ENCODE measurements at regions not wholly inside any gene's neighbourhood (a gene's known extent, or its start where the extent isn't known, plus 50 kb on each side); places are given as distances from the start of the nearest gene placed in this dataset.

DNA sequence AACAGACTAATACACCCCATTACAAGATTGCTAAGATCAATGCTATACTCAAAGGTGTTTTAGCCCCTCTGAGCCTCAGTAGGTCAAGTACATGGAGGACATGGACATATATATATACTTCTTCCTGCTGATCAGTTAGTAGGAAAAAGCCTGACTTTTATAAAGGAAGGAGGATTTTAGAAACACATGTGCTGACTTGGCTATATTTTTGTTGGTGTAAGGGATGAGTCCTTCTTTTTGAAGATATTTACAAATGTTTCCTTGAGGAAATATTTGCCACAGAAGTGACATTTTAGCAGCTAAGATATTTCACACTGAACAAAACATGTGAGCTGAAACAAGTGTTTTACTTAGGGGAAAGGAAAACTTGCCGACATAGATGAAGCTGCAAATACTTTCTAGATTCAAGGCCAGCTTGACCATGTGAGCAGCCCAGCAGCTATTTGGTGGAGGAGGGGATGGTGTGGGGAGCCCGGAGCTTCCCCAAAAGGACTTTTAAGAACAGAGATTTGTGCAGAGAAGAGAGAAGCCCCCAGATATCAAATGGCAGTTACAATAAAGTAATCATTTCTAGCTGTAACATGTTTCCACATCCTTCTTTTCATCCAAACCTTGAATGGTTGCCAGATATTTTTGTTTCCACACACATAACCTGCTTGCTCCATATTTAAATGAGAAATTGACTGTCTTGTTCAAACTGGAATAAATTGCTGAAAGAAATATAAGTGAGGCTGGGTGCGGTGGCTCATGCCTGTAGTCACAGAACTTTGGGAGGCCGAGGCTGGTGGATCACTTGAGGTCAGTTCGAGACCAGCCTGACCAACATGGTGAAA is 111.7 kb upstream of the NR2F2 start:
- DNase-seq (ENCODE audit: low read depth): no peak

GRCh38 chr15:96219681-96220080 is 110.8 kb upstream of the NR2F2 start:
- DNase-seq (ENCODE audit: low read depth): no peak

DNA sequence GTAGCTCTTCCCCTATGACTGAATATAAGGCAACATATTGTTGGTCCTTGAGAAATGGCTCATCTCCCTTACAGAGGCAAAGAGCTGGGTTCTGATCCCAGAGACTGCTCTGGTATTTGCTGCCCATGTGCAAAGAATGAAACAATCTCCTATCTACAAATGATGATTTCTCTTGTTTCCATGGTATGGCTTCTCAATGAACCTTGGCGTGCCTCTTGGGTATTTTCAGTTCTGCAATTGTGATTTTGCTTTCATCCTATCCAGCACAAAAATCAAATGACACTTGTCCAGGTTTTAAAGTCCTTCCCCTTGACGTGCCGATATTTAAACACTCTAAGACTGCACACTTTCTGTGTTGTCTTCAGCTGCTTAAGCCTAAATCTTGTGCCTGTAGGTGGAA is 109.8 kb upstream of the NR2F2 start:
- no peak for DNase-seq (ENCODE audit: low read depth)

GRCh38 chr15:96222981-96223380 is 107.5 kb upstream of the NR2F2 start:
- no peak for DNase-seq (ENCODE audit: low read depth)

DNA sequence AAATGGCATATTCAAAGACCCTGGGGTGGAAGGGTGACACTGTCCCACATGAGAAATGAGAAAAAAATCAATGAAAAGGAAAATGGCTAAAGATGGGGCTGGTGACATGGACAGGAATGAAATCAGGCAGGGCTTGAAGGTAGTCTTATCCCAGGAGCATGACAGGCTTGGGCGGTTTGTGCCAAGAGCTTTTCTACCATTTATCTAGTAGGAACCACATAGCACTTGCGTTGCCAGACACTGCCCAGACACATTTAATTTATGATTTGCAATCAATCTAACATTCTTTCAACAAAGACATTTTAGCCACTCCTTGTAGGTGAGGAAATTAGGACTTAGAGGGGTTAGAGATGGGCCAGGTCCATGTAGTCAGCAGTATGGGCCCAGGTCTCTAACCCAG is 106.6 kb upstream of the NR2F2 start:
- DNase-seq (ENCODE audit: low read depth): no peak

DNA sequence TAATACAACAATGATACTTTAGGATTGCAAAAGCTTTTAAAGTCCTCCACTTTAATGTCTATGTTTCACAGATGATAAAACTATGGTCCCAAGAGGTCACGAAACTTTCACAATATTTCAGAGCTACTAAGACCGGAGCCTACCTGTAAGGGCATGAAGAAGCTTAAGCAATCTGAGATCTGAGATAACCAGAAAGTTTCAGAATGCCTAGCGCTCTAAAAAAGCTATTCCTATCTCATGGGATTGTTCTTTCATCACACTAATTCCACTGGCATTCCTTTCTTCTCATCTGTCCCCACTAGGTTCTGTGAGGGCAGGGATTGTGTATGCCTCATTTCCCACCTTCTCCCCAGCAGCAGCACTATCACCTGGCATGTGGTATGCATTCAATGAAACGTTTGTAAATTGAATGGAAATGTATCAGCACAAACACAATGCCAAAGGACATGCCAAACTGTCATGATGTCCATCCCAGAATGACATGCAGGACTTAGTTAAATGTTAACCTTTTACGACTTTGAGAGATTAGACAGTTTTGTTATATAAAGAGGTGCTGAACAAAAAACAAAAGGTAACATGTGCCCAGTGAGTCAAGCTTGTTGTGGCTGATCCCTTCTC is 104.7 kb upstream of the NR2F2 start:
- DNase-seq (ENCODE audit: low read depth): no peak

DNA sequence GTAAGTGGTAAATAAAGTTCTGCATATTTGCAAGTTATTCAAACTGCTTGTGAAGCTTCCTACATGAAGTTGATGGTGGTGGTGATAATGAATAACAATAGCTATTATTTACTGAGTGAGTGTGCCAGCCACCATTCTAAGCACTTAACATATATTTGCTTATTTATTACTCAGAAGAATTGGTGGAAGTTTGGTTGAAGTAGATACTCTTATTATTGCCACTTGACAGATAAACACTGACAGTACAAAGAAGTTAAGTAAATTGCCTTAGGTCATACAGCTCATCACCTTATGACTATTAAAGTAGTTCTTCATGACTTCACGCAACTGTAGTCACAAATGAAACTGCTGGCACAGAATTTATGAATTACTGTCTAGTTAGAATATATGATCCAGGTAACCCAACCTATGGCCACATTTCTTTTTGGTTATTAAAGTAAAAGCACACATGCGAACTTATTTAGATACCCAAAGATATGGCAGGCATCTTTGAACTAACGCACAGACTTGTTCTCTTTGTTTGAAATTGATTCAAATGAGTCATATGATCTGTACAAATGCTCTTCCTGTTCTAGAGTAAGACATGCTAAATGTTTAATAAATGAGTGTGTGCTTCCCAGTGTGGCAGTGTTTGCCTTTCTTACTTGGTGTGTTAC is 99.8 kb upstream of the NR2F2 start:
- no peak for DNase-seq (ENCODE audit: low read depth)

DNA sequence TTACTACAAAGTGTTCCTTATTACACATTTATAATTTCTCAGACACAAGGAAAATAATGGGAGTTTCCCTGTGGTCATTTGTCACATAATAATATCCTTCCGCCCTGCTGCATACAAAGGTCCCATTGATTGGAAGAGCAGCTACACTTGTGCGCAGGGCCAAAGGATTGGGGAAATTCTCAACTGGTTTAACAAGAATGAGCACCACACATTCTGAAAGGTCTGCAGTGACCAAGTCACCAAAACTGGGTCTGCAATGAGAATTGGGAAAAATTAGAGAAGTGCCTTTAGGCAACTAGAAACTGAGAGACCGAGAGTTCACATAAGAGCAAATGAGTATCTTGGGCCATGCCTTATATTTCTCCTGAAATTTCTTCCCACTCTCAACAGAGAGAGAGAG is 98.2 kb upstream of the NR2F2 start:
- DNase-seq (ENCODE audit: low read depth): no peak

DNA sequence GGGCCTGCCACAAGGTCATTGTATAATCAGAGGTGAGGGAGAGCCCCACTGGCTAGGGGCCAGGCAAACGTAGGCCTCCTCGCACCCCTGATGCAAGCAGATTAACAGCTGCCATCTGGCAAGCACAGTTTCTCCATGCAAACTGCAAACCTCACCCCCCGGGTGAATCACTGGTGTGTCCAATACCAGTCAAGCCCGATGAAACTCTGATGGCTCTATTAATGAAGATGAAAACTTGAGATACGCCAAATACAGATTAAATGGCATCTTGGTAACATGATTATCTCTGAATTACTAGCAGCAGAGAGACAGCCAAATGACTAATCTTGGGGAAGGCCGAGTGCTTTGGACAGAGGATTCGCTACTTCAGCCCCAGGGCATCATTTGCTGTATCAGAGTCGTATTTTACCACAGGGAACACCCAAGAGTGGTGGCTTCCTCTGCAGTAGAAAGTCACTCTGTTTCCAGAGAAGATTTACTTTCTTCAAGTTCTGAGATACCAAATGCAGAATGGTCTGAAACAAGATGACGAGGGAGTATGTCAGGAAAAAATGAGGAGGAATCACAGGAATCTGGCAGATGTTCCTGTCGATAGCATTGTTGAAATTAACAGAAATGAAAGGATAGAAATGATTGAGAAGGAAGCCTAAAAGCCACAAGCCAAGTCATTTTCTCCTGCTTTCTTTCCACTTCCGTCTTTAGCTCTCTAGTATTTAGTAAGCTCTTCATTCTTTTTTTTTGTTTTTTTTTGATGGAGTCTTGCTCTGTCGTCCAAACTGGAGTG is 96.2 kb upstream of the NR2F2 start:
- no peak for DNase-seq (ENCODE audit: low read depth)

DNA sequence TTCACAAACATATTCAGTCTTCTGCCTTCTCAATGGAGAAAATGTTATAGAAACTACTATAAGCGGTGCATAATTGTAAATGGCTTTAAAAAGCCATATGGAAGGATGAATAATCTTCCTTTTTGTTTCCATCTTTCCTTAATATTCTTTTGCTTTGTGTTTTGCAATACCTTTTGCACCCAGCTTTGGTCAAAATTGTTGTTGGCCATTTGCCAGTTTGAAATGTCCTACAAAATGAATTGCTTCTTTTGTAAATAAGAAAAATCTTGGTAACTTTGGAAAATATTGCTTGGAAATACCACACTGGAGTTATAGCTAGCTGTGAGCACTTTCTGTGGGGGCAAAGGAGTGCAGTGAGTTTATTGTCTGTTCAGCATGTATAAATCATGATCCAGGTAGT is 93.5 kb upstream of the NR2F2 start:
- DNase-seq (ENCODE audit: low read depth): no peak

DNA sequence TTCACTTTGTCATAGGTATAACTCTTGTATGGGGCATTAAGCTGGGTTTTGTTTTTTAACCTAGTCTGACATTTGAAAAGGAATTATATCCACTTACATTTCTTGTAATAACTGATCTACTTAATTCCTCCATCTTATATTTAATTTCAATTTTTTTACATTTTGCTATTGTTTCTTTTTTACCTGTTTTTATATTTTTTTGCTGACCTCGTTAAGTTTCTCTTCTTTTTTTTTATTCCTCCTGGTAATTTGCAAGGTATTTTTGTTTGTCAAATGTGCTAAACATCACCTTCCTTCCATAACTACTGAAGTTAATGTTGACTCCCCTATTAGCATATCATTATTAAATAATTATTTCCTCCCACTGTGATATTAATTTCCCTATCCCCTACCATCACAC is 87.7 kb upstream of the NR2F2 start:
- DNase-seq (ENCODE audit: low read depth): no peak

DNA sequence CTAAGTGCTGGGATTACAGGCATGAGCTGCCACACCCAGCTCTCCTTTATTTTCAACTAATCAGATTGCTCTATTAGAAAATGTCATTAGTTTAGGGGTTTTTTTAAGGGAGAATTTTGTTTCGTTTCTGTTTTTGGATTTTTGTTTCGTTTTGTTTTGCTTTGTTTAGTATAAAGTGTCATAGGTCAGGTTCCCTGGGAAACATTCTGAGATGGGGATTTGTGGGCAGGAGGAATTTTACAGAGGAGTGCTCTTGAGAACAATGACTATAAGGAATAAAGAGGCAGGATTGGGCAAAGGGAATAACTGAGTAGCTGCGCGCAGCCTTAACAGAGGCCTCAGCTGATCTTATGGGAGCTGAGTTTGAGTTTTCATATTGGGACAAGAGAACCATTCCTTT is 86.8 kb upstream of the NR2F2 start:
- DNase-seq (ENCODE audit: low read depth): no peak

- no peak for DNase-seq (ENCODE audit: low read depth)
These were observed 85.2 kb upstream of the NR2F2 start for GRCh38 chr15:96245252-96245651.

GRCh38 chr15:96246057-96246456 is 84.4 kb upstream of the NR2F2 start:
- DNase-seq (ENCODE audit: low read depth): no peak

GRCh38 chr15:96247621-96248305 is 82.7 kb upstream of the NR2F2 start:
- DNase-seq (ENCODE audit: low read depth): no peak

DNA sequence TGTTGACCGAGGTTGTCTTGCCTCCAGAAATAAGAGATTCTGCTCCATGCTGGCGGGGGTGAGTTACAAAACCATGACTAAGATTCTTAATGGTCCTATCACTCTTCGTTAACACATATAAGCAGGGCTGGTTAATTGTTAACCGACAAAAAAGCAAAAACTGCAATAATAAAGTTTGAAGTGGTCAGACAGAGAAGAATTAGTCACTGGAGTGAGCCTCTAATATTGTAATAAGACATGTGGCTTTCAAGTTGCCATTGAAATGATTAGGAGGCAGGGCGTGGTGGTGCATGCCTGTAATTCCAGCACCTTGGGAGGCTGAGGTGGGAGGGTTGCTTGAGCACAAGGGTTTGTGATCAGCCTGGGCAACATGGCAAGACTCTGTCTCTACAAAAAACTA is 78.4 kb upstream of the NR2F2 start:
- DNase-seq (ENCODE audit: low read depth): no peak

DNA sequence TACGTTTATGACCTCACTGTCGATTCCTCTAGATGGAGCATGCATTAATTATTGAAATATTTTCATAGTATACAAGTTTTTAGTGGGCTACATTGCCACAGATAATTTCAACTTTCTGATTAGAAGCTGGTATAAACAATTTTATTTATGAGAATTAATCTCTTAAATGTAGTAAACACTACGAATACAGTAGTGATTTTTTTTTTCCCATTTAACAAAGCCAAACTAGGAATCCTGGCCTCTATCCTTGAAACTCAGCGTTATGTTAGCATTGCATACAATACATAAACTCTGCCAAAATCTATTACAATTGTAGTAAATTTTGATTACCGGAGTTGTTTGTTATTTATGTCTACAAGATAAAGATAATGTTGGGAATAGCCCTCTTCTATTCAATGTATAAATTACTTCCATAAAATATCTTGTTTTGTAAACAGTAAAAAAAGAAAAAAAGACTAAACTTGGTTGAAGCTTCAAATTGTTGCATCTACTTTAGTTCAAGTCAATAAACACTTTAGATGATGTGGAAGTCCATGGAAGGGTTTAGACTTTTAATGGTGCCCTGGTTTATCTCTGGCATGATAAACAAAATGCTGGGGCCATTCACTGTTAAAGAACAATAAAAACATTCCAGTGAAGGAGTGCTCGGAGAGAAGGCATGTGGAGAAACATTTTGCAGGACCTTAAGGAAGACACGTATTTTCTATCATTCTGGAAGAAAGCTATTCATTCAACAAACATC is 77.3 kb upstream of the NR2F2 start:
- DNase-seq (ENCODE audit: low read depth): no peak

DNA sequence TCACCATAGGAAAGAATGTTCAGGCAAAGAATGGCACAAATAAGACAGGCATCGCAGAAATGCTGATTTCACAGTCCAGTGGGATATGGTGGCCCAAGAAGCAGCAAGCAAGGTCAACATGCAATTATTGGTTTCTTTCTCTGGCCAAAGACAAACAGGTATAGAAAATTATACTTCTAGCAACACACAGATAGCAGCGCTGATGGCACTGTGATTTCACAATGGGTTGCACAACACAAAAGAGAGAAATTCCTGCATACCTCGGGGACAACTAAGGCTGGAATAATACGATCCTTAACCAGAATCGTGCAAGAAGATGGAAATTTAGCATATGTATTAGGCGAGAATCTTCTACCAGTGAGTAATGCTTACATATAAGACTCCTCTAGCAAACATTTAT is 76.3 kb upstream of the NR2F2 start:
- DNase-seq (ENCODE audit: low read depth): no peak

DNA sequence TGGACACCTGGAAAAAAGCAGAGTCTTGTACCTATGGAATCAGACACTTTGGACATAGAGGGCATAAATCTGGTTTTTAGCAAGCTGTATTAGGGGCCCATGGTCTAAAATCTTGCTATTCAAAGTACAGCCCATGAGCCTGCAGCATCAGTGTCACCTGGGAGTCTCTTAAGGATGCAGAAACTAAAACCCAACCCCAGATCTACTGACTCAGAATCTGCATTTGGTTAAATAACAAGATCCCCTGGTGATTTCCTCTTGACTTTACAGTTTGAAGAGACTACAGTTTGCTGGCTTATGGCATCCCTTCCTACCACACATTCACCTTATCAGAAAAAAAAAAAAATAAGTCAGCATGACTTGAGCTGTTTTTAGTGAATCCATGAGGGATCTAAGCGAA is 74.9 kb upstream of the NR2F2 start:
- no peak for DNase-seq (ENCODE audit: low read depth)

GRCh38 chr15:96261575-96262034 is 68.9 kb upstream of the NR2F2 start:
- no peak for DNase-seq (ENCODE audit: low read depth)

GRCh38 chr15:96262097-96262496 is 68.4 kb upstream of the NR2F2 start:
- no peak for DNase-seq (ENCODE audit: low read depth)
